Rectal smooth muscle tissue (tissue), 1 donor: ENCODE measurements at regions not wholly inside any gene's neighbourhood (a gene's known extent, or its start where the extent isn't known, plus 50 kb on each side); places are given as distances from the start of the nearest gene placed in this dataset.

Experiments used
- H3K27ac ChIP-seq: one replicate; pipeline ENCODE4 v1.7.0; 2013; ENCODE audit warnings: low read depth, low read length, inconsistent platforms
- H3K27me3 ChIP-seq: one replicate; pipeline ENCODE4 v1.7.0; 2013; ENCODE audit warnings: low read length; ENCODE audit not compliant: control insufficient read depth, insufficient read depth
- H3K36me3 ChIP-seq: one replicate; pipeline ENCODE4 v1.7.0; 2013; ENCODE audit warnings: low read length; ENCODE audit not compliant: control insufficient read depth, insufficient read depth
- H3K4me1 ChIP-seq: one replicate; pipeline ENCODE4 v1.7.0; 2013; ENCODE audit warnings: low read length; ENCODE audit not compliant: control insufficient read depth, insufficient read depth
- H3K4me3 ChIP-seq: one replicate; pipeline ENCODE4 v1.7.0; 2013; ENCODE audit warnings: low read length
- H3K9ac ChIP-seq: one replicate; pipeline ENCODE4 v1.7.0; 2013; ENCODE audit warnings: low read length

DNA sequence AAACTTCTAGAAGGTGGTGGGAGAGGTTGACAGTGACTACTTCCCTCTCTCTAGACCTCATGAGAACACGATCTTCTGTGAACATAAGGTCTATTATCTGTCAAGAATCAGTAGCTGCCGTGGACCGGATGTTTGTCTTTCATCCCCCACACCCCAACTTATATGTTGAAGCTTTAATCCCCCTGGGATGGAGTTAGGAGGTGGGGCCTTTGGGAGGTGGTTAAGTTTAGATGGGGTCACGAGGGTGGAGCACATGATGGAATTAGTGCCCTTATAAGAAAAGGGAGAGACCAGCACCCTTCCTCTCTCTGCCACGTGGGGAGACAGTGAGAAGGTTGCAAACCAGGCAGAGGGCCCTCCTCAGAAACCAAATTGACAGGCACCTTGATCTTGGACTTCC, 409.1 kb downstream of the QKI start:
- Histone ChIP-seq H3K36me3 (no peaks in the 10 kb centered on the region), H3K4me3 (no peak overlapping the region), H3K27me3 (no peaks in the 10 kb centered on the region), H3K9ac (no peak overlapping the region), H3K27ac (no peak overlapping the region), H3K4me1 (no peaks in the 10 kb centered on the region)

DNA sequence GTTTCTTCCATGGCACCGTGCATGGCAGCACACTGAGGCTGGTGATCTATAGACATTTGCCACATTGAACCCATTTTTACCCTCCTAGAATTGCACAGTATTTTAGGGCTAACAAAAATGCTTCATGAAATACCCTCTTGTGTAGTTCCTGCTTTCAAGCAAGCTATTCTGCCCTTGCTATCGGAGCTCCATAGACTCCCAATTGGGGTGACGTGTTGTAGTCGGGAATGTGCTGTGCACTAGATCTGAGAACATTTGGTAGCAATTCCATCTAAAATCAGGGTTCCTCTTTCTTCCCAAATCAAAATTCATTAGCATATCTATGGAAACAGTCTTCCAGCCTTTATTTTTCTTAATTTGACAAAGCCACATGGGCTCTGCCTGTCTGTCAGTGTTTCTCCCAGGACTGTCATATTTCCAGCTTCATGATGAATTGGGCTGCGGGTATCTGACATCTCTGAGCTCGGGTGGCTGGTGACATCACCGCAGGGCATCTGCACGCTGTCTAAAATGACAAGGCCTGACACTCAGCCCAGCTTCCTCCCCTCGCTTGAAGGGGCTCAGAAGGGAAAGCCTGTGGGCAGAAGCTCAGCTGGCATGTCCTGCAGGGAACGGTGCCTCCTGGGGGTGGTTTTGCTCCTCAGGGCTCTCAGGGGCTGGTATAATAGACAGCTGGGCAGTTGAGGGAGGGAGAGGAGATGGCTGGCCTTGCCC, 406.4 kb downstream of the QKI start:
- Histone ChIP-seq H3K27ac (no peak overlapping the region), H3K27me3 (no peaks in the 10 kb centered on the region), H3K4me3 (no peak overlapping the region), H3K9ac (no peak overlapping the region), H3K36me3 (no peaks in the 10 kb centered on the region), H3K4me1 (no peaks in the 10 kb centered on the region)

DNA sequence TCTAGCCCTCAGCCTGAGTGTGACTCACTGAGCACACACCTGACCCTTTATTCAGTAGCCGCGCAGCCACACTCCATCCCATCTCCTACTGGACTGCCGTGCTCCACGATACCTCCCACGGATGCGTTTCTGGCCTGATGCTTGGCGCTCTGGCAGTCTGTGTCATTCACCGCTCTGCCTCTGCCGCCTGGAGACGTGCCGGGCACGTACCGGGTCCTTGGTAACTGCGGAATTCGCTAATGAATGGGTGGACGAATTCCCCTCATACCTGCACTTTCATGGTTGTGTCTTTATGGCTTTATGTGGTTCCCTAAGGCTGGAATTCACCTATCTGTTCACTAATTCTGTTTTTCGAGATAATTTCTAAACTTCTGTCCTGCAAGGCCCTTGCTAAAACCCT, 405.7 kb downstream of the QKI start:
- no peak overlapping the region for H3K4me3 ChIP-seq
- no peaks in the 10 kb centered on the region for H3K27me3 ChIP-seq
- no peaks in the 10 kb centered on the region for H3K36me3 ChIP-seq
- no peaks in the 10 kb centered on the region for H3K4me1 ChIP-seq
- H3K9ac ChIP-seq: no peak overlapping the region
- no peak overlapping the region for H3K27ac ChIP-seq

DNA sequence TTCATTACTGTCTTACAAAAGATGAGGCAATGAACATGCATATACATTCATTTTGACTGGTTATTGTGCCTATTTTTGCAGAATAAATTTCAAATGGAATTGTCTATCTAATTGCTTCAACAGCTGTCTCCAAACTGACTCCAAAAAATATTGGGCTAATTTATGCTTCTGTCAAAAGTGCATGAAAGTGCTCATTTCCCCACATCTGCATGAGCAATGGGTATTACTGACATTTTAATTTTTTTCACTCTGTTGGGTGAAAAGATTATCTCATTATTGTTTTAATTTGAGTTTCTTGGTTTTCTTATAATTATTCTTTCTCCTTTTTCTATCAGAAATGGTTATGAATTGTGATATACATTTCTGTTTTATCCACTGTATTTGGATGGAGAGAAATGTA, 404.2 kb downstream of the QKI start:
- H3K27ac ChIP-seq: no peak overlapping the region
- no peaks in the 10 kb centered on the region for H3K36me3 ChIP-seq

DNA sequence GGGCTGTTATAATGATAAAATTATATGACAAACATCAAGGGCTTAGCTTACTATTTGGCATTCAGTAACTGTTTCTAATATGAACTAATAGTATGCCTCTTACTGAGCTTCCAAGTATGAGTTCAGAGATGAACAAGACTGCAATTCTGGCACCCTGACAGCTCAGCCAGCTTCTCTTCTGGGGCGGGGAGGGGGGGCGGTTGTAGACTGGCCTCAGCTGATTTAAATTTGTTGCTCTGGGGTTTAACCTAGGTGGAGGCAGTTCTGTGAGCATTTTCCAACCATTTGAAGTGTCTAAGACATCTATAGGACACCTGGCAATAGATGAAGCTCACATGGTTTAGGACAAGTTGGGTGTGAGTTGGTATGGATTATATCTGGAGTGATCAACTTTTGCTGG, 401.9 kb downstream of the QKI start:
- Histone ChIP-seq H3K36me3 (no peaks in the 10 kb centered on the region), H3K27ac (no peak overlapping the region), H3K4me3 (no peak overlapping the region), H3K27me3 (no peaks in the 10 kb centered on the region), H3K4me1 (no peaks in the 10 kb centered on the region), H3K9ac (no peak overlapping the region)

More for the DNA sequence above, 404.2 kb downstream of the QKI start:
- H3K4me1 ChIP-seq: no peaks in the 10 kb centered on the region
- no peaks in the 10 kb centered on the region for H3K27me3 ChIP-seq
- no peak overlapping the region for H3K9ac ChIP-seq
- no peak overlapping the region for H3K4me3 ChIP-seq

DNA sequence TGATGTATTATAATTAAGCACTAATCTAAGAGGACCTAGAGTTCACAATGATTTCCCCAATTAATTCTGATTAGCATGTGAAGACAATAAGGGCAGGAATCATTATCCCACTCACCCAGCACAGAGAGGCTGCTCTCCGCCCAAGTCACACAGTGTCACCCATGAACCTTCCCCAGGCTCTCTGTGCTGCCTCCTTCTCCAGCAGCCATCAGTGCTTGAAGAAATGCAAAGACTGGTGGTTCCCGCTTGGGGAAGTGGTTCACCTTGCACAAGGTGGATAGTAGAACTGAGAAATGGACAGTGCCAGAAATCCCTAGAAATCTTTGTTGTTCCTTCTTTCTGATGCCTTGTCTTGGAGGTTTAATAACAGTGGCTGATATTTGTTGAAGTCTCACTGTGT, 401.3 kb downstream of the QKI start:
- no peak overlapping the region for H3K4me3 ChIP-seq
- H3K4me1 ChIP-seq: no peaks in the 10 kb centered on the region
- H3K27ac ChIP-seq: no peak overlapping the region
- no peak overlapping the region for H3K9ac ChIP-seq
- no peaks in the 10 kb centered on the region for H3K36me3 ChIP-seq
- no peaks in the 10 kb centered on the region for H3K27me3 ChIP-seq

DNA sequence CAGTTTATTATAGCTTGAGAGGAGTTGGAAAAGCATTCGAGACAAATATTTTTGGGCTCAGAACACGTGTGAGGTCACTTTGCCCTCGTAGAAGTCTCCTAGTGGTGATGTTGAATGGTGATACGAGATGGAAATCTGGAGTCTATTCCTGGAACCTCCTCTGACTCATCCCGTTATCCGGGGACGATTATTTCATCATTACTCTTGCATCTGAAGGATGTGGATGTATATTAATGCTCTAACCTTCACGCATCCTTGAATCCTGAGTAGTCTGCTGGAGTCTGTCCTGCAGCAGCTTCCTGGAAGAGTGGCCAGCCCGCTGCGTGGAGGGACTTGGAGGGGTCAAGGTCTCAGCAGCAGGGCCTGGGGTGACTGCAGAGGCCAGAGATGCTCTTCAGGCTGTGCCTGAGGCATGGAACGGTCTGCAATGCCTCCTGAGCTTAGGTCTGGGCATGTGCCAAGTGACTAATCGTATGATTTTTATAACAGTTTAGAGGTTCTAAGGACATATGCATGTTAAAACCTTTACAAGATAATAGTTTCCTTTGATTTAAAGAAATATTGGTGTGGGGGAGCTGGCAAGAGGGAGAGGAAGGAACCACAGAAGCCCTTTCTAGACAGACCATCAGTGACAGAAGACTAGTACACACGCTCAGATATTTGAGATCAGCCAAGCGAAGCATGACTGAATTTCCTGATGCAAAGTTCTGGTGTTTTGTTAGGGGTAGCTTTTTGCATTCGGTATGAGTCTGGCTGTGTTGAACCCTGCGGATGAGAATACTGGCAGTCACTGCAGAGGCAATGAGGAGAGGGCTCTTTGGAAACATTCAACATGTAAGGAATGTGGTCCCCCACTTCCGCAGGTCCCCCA, 400.2 kb downstream of the QKI start:
- Histone ChIP-seq H3K36me3 (no peaks in the 10 kb centered on the region), H3K27me3 (no peaks in the 10 kb centered on the region), H3K9ac (no peak overlapping the region), H3K27ac (no peak overlapping the region), H3K4me1 (no peaks in the 10 kb centered on the region), H3K4me3 (no peak overlapping the region)

DNA sequence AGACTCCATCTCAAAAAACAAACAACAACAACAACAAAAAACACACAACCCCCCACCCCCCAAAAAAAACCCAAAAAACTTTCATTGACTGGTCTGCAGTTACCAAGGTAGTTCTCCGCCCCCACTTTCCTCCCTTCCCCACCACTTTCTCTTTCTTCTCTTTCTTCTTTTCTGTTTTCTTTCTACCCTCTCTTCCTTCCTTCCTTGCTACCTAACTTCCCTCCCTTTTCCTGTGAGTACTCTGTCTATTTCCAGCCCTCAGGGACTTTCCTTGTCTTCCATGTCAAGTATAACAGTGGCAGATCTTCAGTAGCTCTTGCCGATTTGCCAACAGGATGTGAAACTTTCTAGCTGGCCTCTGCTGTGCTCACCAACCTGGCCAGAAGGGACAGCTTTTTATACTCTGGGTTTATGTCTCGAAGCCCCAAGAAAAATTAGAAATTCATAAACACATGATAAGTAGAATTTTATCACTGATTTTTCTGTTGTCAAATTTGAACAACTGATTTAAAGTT, 399.5 kb downstream of the QKI start:
- Histone ChIP-seq H3K27me3 (no peaks in the 10 kb centered on the region), H3K36me3 (no peaks in the 10 kb centered on the region), H3K4me3 (no peak overlapping the region), H3K4me1 (no peaks in the 10 kb centered on the region), H3K27ac (no peak overlapping the region), H3K9ac (no peak overlapping the region)

DNA sequence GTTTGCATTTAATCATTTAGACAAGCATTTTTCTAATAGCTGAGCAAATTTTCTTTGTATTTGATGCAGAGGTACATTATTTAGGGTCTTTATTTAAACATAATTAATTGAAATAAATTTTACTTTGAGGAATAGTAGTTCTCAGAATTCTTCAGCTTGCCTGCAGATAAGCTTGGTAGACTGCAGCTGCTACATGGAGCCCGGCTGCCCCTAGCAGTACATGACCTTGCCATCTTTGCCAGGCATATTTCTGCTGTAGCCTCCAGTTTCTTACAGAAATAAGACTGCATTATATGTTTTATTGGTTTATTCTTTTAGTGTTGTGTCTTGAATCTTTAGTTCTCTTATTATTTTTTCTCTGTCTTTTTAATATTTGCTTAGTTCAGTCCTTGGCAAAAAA, 396.8 kb downstream of the QKI start:
- Histone ChIP-seq H3K9ac (no peak overlapping the region), H3K27ac (no peak overlapping the region), H3K36me3 (no peaks in the 10 kb centered on the region), H3K27me3 (no peaks in the 10 kb centered on the region), H3K4me1 (no peaks in the 10 kb centered on the region), H3K4me3 (no peak overlapping the region)

DNA sequence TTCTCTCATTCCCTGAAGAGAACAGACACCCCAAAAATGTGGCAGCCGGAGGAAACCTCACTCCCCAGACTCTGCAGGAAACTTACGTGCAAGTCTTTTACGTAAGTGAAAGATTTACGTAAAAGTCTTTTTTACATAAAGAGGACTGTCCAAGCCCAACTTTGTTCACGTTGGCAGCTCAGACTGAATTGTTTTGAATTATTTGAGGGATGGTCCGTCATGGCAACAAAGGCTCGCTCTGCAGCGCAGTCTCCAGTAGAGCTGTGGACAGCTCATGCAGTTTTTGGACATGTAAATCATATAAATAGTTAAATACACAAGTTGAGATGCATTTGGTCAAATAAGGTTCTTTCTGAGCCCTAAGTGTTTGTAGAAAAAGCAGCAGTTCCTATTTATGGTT, 394.8 kb downstream of the QKI start:
- Histone ChIP-seq H3K4me3 (no peak overlapping the region), H3K27me3 (no peaks in the 10 kb centered on the region), H3K27ac (no peak overlapping the region), H3K36me3 (no peaks in the 10 kb centered on the region), H3K9ac (no peak overlapping the region), H3K4me1 (no peaks in the 10 kb centered on the region)

DNA sequence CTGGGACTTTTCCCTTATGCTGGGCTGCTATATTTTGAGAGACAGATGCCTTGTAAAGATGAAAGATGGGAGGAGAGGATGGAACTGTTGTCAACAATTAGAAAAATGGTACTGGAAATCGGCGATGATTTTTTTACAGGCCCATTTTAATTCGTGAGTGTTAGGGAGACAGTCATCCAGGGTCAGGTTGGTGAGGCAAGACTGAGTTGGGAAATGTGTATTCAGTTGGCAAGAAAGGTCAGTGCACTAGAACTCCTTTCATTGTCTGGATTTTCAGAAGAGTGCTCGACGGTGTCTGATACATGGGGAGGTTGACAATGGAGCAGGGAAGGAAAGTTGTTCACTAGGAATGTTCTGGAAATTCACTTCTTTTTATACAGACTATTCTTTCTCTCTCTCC, 394.4 kb downstream of the QKI start:
- Histone ChIP-seq H3K27me3 (no peaks in the 10 kb centered on the region), H3K4me3 (no peak overlapping the region), H3K36me3 (no peaks in the 10 kb centered on the region), H3K27ac (no peak overlapping the region), H3K9ac (no peak overlapping the region), H3K4me1 (no peaks in the 10 kb centered on the region)

DNA sequence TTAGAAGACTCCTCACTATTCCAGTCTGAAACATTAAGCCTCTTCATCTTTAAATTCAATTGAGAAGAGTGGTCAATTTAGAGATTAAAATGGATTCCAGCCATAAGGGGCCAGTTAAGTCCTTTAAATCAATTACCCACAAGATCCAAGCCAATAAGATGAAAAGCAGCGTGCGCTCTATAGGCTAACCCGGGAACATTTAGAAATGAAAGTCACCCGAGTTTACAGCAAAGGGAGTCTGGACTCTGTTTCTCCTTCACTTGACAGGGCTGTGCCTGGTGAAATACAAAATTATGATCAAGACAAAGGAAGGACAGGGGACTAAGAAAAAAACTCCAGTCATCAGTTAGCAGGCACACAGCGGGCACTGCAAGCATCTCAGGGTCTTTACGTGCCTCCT, 393.7 kb downstream of the QKI start:
- no peaks in the 10 kb centered on the region for H3K27me3 ChIP-seq
- H3K4me3 ChIP-seq: no peak overlapping the region
- H3K36me3 ChIP-seq: no peaks in the 10 kb centered on the region
- no peak overlapping the region for H3K9ac ChIP-seq
- H3K4me1 ChIP-seq: no peaks in the 10 kb centered on the region
- no peak overlapping the region for H3K27ac ChIP-seq
